Astrocyte (in vitro differentiated cells and primary cell): ENCODE measurements at regions not wholly inside any gene's neighbourhood (a gene's known extent, or its start where the extent isn't known, plus 50 kb on each side); places are given as distances from the start of the nearest gene placed in this dataset.

Experiments used
- EZH2 ChIP-seq: IDR thresholded peaks from 2 replicates; pipeline ENCODE4 v1.6.1; 2012; ENCODE audit warnings: mild to moderate bottlenecking, low read length, inconsistent platforms; ENCODE audit not compliant: insufficient read depth
- TF ChIP-seq, protein P1 (sequence below): IDR thresholded peaks from 2 replicates; pipeline ENCODE4 v1.5.1; 2011; ENCODE audit warnings: low read depth, mild to moderate bottlenecking, inconsistent platforms, low read length, moderate library complexity; ENCODE audit not compliant: insufficient read depth

DNA sequence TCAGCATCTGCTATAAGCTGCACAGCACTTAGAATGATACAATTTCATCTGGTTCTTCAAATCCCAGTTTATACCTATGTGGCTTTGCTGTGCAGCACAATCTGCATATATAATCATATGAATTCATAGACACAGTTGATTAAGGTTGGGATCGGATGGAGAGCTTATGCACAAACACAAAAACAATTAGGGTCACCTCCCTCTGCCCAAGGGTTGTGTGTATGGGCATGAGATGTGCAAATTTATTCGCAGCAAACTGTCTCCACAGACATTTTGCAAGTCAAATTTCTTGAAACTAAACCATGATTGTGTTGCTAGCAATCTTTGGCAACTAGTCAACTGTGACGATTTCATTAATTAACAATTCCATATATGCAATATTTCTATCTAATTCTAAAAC lies 955.7 kb downstream of the SORCS3 start:
- TF ChIP-seq EZH2: no peak
- TF ChIP-seq, protein P1, sequence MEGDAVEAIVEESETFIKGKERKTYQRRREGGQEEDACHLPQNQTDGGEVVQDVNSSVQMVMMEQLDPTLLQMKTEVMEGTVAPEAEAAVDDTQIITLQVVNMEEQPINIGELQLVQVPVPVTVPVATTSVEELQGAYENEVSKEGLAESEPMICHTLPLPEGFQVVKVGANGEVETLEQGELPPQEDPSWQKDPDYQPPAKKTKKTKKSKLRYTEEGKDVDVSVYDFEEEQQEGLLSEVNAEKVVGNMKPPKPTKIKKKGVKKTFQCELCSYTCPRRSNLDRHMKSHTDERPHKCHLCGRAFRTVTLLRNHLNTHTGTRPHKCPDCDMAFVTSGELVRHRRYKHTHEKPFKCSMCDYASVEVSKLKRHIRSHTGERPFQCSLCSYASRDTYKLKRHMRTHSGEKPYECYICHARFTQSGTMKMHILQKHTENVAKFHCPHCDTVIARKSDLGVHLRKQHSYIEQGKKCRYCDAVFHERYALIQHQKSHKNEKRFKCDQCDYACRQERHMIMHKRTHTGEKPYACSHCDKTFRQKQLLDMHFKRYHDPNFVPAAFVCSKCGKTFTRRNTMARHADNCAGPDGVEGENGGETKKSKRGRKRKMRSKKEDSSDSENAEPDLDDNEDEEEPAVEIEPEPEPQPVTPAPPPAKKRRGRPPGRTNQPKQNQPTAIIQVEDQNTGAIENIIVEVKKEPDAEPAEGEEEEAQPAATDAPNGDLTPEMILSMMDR: no peak
